ENCODE measurements at regions not wholly inside any gene's neighbourhood (a gene's known extent, or its start where the extent isn't known, plus 50 kb on each side); places are given as distances from the start of the nearest gene placed in this dataset.

- Histone ChIP-seq H3K4me3 (ENCODE audit: low read depth, low read length) (no peak overlapping the region), H3K9me3 (ENCODE audit: control insufficient read depth, insufficient read depth, low read depth, low read length) (no peaks in the 10 kb centered on the region), H3K36me3 (ENCODE audit: control insufficient read depth in 2 of 2, insufficient read depth in 1 of 2, low read length in 2 of 2) (no peaks in the 10 kb centered on the region), H3K4me1 (ENCODE audit: control insufficient read depth, insufficient read depth, low read length) (no peaks in the 10 kb centered on the region), H3K27ac (ENCODE audit: extremely low read depth, low read depth, low read length) (no peak overlapping the region)
- ChIA-PET CTCF (no interaction called here), POLR2A (no interaction called here)
- TF ChIP-seq ZNF324 (tag by site-specific recombination; IDR thresholded peaks at IDR 0.05), result no peak
- TF ChIP-seq ZNF19 (tag by site-specific recombination; IDR thresholded peaks at IDR 0.05; ENCODE audit: low read depth), result no peak
- no peak for TF ChIP-seq ZNF645 (tag by site-specific recombination; IDR thresholded peaks at IDR 0.05)
- no peak for TF ChIP-seq PRDM4 (tag by site-specific recombination; IDR thresholded peaks at IDR 0.05)
- TF ChIP-seq ZNF24 (tag by site-specific recombination; IDR thresholded peaks at IDR 0.05), result no peak
- no peak for TF ChIP-seq TSHZ1 (tag by site-specific recombination; IDR thresholded peaks at IDR 0.05; ENCODE audit: borderline replicate concordance)
- TF ChIP-seq ZNF132 (tag by site-specific recombination; IDR thresholded peaks at IDR 0.05; ENCODE audit: borderline replicate concordance), result no peak
- TF ChIP-seq RBAK (tag by site-specific recombination; IDR thresholded peaks at IDR 0.05), result no peak
- TF ChIP-seq ZNF292 (tag by site-specific recombination; IDR thresholded peaks at IDR 0.05; ENCODE audit: borderline replicate concordance, low read depth), result no peak
These were observed 913.4 kb upstream of the ACO1 start for GRCh38 chr9:31471010-31471409.

- CTCF ChIA-PET, result no interaction called here
- H3K9me3 ChIP-seq (ENCODE audit: control insufficient read depth, insufficient read depth, low read depth, low read length), result no peaks in the 10 kb centered on the region
- no peak overlapping the region for H3K4me3 ChIP-seq (ENCODE audit: low read depth, low read length)
- no peaks in the 10 kb centered on the region for H3K36me3 ChIP-seq (ENCODE audit: control insufficient read depth in 2 of 2, insufficient read depth in 1 of 2, low read length in 2 of 2)
- POLR2A ChIA-PET, result no interaction called here
- no peak for TF ChIP-seq ZNF585B (tag by site-specific recombination; IDR thresholded peaks at IDR 0.05)
- TF ChIP-seq ZNF311 (tag by site-specific recombination; IDR thresholded peaks at IDR 0.05; ENCODE audit: borderline replicate concordance), result no peak
- no peak for TF ChIP-seq ZBTB1 (tag by site-specific recombination; IDR thresholded peaks at IDR 0.05)
- no peak for TF ChIP-seq REPIN1 (tag by site-specific recombination; IDR thresholded peaks at IDR 0.05; ENCODE audit: low read depth)
- TF ChIP-seq ZNF501 (tag by site-specific recombination; IDR thresholded peaks at IDR 0.05), result no peak
- TF ChIP-seq ZIC2 (tag by site-specific recombination; IDR thresholded peaks at IDR 0.05), result no peak
- no peak for TF ChIP-seq ZNF416 (tag by site-specific recombination; IDR thresholded peaks at IDR 0.05)
- no peak for TF ChIP-seq ZNF596 (tag by site-specific recombination; IDR thresholded peaks at IDR 0.05)
- H3K4me1 ChIP-seq (ENCODE audit: control insufficient read depth, insufficient read depth, low read length), result no peaks in the 10 kb centered on the region
- no peak overlapping the region for H3K27ac ChIP-seq (ENCODE audit: extremely low read depth, low read depth, low read length)
These were observed 897.8 kb upstream of the ACO1 start for GRCh38 chr9:31486630-31487029.

Data from HEK293 (cell line).